Colon (tissue), 2 donors: ENCODE measurements at regions not wholly inside any gene's neighbourhood (a gene's known extent, or its start where the extent isn't known, plus 50 kb on each side); places are given as distances from the start of the nearest gene placed in this dataset.

Experiments
- FAIRE-seq: peaks from 2 replicates; lab custom pipeline; 2012; peaks lifted over from hg19 to GRCh38; lab: Jason Lieb, UNC
- donor health status: control.
- donor health status: control.

GRCh38 chr15:69955240-69955894 is 142.3 kb downstream of the TLE3 start:
- FAIRE-seq = no peak

GRCh38 chr15:69956417-69956816 is 141.3 kb downstream of the TLE3 start:
- no peak for FAIRE-seq

- FAIRE-seq = no peak
Measured at GRCh38 chr15:69957175-69957574, 140.5 kb downstream of the TLE3 start.

GRCh38 chr15:69958496-69959084 is 139.1 kb downstream of the TLE3 start:
- no peak for FAIRE-seq

GRCh38 chr15:69962561-69962960 is 135.2 kb downstream of the TLE3 start:
- FAIRE-seq = no peak

- FAIRE-seq = no peak
Measured at GRCh38 chr15:69963385-69963784, 134.3 kb downstream of the TLE3 start.

- no peak for FAIRE-seq
Measured at GRCh38 chr15:69971771-69972170, 125.9 kb downstream of the TLE3 start.

- no peak for FAIRE-seq
Measured at GRCh38 chr15:69972436-69972835, 125.3 kb downstream of the TLE3 start.

- FAIRE-seq = no peak
Measured at GRCh38 chr15:69973102-69973714, 124.5 kb downstream of the TLE3 start.

- FAIRE-seq = no peak
Measured at GRCh38 chr15:69973880-69974279, 123.8 kb downstream of the TLE3 start.

- no peak for FAIRE-seq
Measured at GRCh38 chr15:69974321-69974720, 123.4 kb downstream of the TLE3 start.

GRCh38 chr15:69976366-69976994 is 121.2 kb downstream of the TLE3 start:
- FAIRE-seq = no peak

GRCh38 chr15:69978603-69979002 is 119.1 kb downstream of the TLE3 start:
- no peak for FAIRE-seq

- FAIRE-seq = no peak
Measured at GRCh38 chr15:69979262-69979661, 118.5 kb downstream of the TLE3 start.

- FAIRE-seq = no peak
Measured at GRCh38 chr15:69979783-69980182, 117.9 kb downstream of the TLE3 start.

GRCh38 chr15:69980341-69981059 is 117.2 kb downstream of the TLE3 start:
- no peak for FAIRE-seq

GRCh38 chr15:69982037-69982436 is 115.7 kb downstream of the TLE3 start:
- FAIRE-seq = no peak

GRCh38 chr15:69983696-69984265 is 113.9 kb downstream of the TLE3 start:
- no peak for FAIRE-seq

GRCh38 chr15:69987492-69988489 is 109.9 kb downstream of the TLE3 start:
- no peak for FAIRE-seq

GRCh38 chr15:69988541-69989225 is 109.0 kb downstream of the TLE3 start:
- FAIRE-seq = no peak
